Fibroblast of upper back skin (primary cell): ENCODE measurements at regions not wholly inside any gene's neighbourhood (a gene's known extent, or its start where the extent isn't known, plus 50 kb on each side); places are given as distances from the start of the nearest gene placed in this dataset.

Source experiments
- DNase-seq: peaks from one replicate; pipeline ENCODE4 v3.0.0-alpha.2; 2013

- no peak for DNase-seq
These were observed 260.9 kb upstream of the CHD6 start for GRCh38 chr20:41879123-41879522.

- DNase-seq, result no peak
These were observed 259.7 kb upstream of the CHD6 start for GRCh38 chr20:41877911-41878310.

GRCh38 chr20:41874658-41875057, 256.5 kb upstream of the CHD6 start:
- no peak for DNase-seq

- DNase-seq, result no peak
These were observed 254.8 kb upstream of the CHD6 start for GRCh38 chr20:41872930-41873329.

GRCh38 chr20:41870869-41871462, 252.8 kb upstream of the CHD6 start:
- no peak for DNase-seq

GRCh38 chr20:41869261-41869660, 251.1 kb upstream of the CHD6 start:
- DNase-seq, result no peak

- DNase-seq, result no peak
These were observed 247.8 kb upstream of the CHD6 start for GRCh38 chr20:41865938-41866337.

GRCh38 chr20:41862476-41862875, 244.3 kb upstream of the CHD6 start:
- no peak for DNase-seq

GRCh38 chr20:41861772-41862422, 243.7 kb upstream of the CHD6 start:
- no peak for DNase-seq

GRCh38 chr20:41854765-41855164, 236.6 kb upstream of the CHD6 start:
- no peak for DNase-seq

GRCh38 chr20:41853806-41854205, 235.6 kb upstream of the CHD6 start:
- no peak for DNase-seq

- no peak for DNase-seq
These were observed 230.0 kb upstream of the CHD6 start for GRCh38 chr20:41848180-41848579.

- no peak for DNase-seq
These were observed 219.6 kb upstream of the CHD6 start for GRCh38 chr20:41837669-41838224.

GRCh38 chr20:41833739-41834138, 215.6 kb upstream of the CHD6 start:
- no peak for DNase-seq

- DNase-seq, result no peak
These were observed 212.5 kb upstream of the CHD6 start for GRCh38 chr20:41830702-41831101.

GRCh38 chr20:41819436-41819835, 201.3 kb upstream of the CHD6 start:
- no peak for DNase-seq

GRCh38 chr20:41818991-41819390, 200.8 kb upstream of the CHD6 start:
- no peak for DNase-seq

GRCh38 chr20:41818369-41818768, 200.2 kb upstream of the CHD6 start:
- no peak for DNase-seq

- no peak for DNase-seq
These were observed 193.3 kb upstream of the CHD6 start for GRCh38 chr20:41811456-41811855.

- no peak for DNase-seq
These were observed 181.9 kb upstream of the CHD6 start for GRCh38 chr20:41800040-41800439.

- no peak for DNase-seq
These were observed 180.8 kb upstream of the CHD6 start for GRCh38 chr20:41798930-41799502.

GRCh38 chr20:41786158-41786557, 168.0 kb upstream of the CHD6 start:
- DNase-seq, result peak; percentile 38

- no peak for DNase-seq
These were observed 166.2 kb upstream of the CHD6 start for GRCh38 chr20:41784209-41784958.
